ENCODE measurements at regions not wholly inside any gene's neighbourhood (a gene's known extent, or its start where the extent isn't known, plus 50 kb on each side); places are given as distances from the start of the nearest gene placed in this dataset.

DNA sequence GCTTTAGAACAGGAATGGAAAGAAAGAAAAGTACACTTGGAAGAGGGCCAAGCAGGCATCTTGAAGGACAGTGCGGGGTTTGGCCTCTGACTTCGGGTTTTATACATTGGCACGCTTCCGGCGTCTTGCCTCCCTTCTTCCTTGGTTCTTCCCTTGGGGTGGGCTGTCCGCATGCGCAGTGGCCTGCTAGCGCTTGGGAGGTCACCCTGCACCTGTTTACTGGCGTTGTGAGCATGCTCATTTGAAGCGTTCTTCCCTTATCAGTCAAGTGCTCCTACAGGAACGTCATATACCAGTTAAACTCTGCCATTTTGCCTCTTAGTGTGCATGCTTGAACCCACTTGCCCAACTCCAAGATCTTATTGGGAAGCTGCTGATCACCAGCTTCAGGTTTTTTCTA, 230.0 kb downstream of the TTLL2 start:
- Mint-ChIP-seq H3K27me3 (ENCODE audit: insufficient read depth) (peaks cover 2% of the 10 kb centered on the region), H3K27ac (no peak overlapping the region), H3K9me3 (no peaks in the 10 kb centered on the region), H3K36me3 (ENCODE audit: low read depth) (no peaks in the 10 kb centered on the region), H3K4me1 (no peaks in the 10 kb centered on the region), H3K4me3 (no peak overlapping the region)
- Histone ChIP-seq H3K27ac (ENCODE audit: low read depth, low read length) (no peak overlapping the region), H3K9me3 (ENCODE audit: control insufficient read depth, low read length) (no peaks in the 10 kb centered on the region), H3K4me3 (ENCODE audit: low read length) (no peak overlapping the region), H3K36me3 (ENCODE audit: control insufficient read depth, insufficient read depth, low read length) (no peaks in the 10 kb centered on the region), H3K4me1 (ENCODE audit: control insufficient read depth, insufficient read depth, low read length) (no peaks in the 10 kb centered on the region), H3K9ac (ENCODE audit: extremely low read depth, low read length, poor library complexity, severe bottlenecking) (no peak overlapping the region), H3K27me3 (ENCODE audit: control insufficient read depth, insufficient read depth, low read length, poor library complexity, severe bottlenecking) (no peaks in the 10 kb centered on the region)
- no peak for DNase-seq
- WGBS, 2 experiments (ENCODE audit: insufficient coverage in 1 of 2, insufficient read length in 1 of 2), result 93 to 99% methylated on average over 11 of the region's 11 CpGs
- TF ChIP-seq, protein P1, sequence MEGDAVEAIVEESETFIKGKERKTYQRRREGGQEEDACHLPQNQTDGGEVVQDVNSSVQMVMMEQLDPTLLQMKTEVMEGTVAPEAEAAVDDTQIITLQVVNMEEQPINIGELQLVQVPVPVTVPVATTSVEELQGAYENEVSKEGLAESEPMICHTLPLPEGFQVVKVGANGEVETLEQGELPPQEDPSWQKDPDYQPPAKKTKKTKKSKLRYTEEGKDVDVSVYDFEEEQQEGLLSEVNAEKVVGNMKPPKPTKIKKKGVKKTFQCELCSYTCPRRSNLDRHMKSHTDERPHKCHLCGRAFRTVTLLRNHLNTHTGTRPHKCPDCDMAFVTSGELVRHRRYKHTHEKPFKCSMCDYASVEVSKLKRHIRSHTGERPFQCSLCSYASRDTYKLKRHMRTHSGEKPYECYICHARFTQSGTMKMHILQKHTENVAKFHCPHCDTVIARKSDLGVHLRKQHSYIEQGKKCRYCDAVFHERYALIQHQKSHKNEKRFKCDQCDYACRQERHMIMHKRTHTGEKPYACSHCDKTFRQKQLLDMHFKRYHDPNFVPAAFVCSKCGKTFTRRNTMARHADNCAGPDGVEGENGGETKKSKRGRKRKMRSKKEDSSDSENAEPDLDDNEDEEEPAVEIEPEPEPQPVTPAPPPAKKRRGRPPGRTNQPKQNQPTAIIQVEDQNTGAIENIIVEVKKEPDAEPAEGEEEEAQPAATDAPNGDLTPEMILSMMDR (conservative IDR thresholded peaks at IDR 0.05), result no peak

DNA sequence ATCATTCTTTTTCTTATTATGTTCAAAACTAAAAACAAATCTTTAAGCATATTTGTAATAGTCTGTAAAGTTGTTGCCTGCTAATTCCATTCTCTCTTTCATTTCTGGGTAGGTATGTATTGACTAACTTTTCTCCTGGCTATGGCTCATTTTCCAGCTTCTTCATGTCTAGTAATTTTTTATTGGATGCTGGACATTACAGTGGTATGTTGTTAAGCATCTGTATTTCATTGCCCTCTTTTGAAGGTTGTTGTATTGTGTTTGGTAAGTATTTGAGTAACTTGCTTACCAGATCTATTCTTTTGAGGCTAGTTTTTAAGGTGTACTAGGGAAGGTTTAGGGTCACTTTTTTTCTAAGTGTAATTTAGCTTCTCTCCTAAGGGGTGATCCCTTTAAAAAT, 230.9 kb downstream of the TTLL2 start:
- Histone ChIP-seq H3K4me1 (ENCODE audit: control insufficient read depth, insufficient read depth, low read length) (no peaks in the 10 kb centered on the region), H3K4me3 (ENCODE audit: low read length) (no peak overlapping the region), H3K9ac (ENCODE audit: extremely low read depth, low read length, poor library complexity, severe bottlenecking) (no peak overlapping the region), H3K9me3 (ENCODE audit: control insufficient read depth, low read length) (no peaks in the 10 kb centered on the region), H3K27ac (ENCODE audit: low read depth, low read length) (no peak overlapping the region), H3K36me3 (ENCODE audit: control insufficient read depth, insufficient read depth, low read length) (no peaks in the 10 kb centered on the region), H3K27me3 (ENCODE audit: control insufficient read depth, insufficient read depth, low read length, poor library complexity, severe bottlenecking) (no peaks in the 10 kb centered on the region)
- Mint-ChIP-seq H3K4me1 (no peaks in the 10 kb centered on the region), H3K27me3 (ENCODE audit: insufficient read depth) (peaks cover 2% of the 10 kb centered on the region), H3K36me3 (ENCODE audit: low read depth) (no peaks in the 10 kb centered on the region), H3K27ac (no peak overlapping the region), H3K4me3 (no peak overlapping the region), H3K9me3 (no peaks in the 10 kb centered on the region)
- DNase-seq, result no peak
- TF ChIP-seq, protein P1 (conservative IDR thresholded peaks at IDR 0.05), result no peak

DNA sequence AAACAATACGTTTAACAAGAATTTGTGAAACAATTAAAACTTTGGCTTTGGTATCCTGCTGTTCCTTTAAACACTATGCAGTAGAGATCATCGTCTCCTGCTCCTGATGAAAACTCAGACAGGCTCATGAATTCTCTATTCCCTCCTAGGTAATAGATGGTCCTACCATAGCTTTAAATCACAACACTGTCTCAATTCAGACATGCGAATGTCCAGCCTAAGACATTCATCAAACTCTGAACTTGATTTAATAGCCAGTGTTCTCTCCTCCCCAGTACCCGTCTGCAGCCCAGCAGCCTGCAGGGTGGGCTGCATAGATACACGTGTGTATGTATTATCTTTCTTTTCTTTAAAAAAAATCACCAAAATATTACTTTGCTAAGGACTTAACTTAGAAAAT, 232.8 kb downstream of the TTLL2 start:
- no peaks in the 10 kb centered on the region for H3K9me3 Mint-ChIP-seq
- no peak overlapping the region for H3K4me3 Mint-ChIP-seq
- TF ChIP-seq, protein P1 (conservative IDR thresholded peaks at IDR 0.05), result no peak
- no peak overlapping the region for H3K9ac ChIP-seq (ENCODE audit: extremely low read depth, low read length, poor library complexity, severe bottlenecking)
- no peaks in the 10 kb centered on the region for H3K4me1 ChIP-seq (ENCODE audit: control insufficient read depth, insufficient read depth, low read length)
- no peaks in the 10 kb centered on the region for H3K36me3 Mint-ChIP-seq (ENCODE audit: low read depth)
- no peak for DNase-seq
- H3K27ac Mint-ChIP-seq, result no peak overlapping the region
- peaks cover 2% of the 10 kb centered on the region for H3K27me3 Mint-ChIP-seq (ENCODE audit: insufficient read depth)
- no peaks in the 10 kb centered on the region for H3K4me1 Mint-ChIP-seq
- no peaks in the 10 kb centered on the region for H3K36me3 ChIP-seq (ENCODE audit: control insufficient read depth, insufficient read depth, low read length)
- no peaks in the 10 kb centered on the region for H3K9me3 ChIP-seq (ENCODE audit: control insufficient read depth, low read length)
- no peak overlapping the region for H3K27ac ChIP-seq (ENCODE audit: low read depth, low read length)
- 91 to 98% methylated on average over 4 to 5 of the region's 5 CpGs for WGBS, 2 experiments (ENCODE audit: insufficient coverage in 1 of 2, insufficient read length in 1 of 2)
- H3K4me3 ChIP-seq (ENCODE audit: low read length), result no peak overlapping the region
- no peaks in the 10 kb centered on the region for H3K27me3 ChIP-seq (ENCODE audit: control insufficient read depth, insufficient read depth, low read length, poor library complexity, severe bottlenecking)

Measured in endodermal cell (in vitro differentiated cells).